ENCODE measurements at regions not wholly inside any gene's neighbourhood (a gene's known extent, or its start where the extent isn't known, plus 50 kb on each side); places are given as distances from the start of the nearest gene placed in this dataset.

DNA sequence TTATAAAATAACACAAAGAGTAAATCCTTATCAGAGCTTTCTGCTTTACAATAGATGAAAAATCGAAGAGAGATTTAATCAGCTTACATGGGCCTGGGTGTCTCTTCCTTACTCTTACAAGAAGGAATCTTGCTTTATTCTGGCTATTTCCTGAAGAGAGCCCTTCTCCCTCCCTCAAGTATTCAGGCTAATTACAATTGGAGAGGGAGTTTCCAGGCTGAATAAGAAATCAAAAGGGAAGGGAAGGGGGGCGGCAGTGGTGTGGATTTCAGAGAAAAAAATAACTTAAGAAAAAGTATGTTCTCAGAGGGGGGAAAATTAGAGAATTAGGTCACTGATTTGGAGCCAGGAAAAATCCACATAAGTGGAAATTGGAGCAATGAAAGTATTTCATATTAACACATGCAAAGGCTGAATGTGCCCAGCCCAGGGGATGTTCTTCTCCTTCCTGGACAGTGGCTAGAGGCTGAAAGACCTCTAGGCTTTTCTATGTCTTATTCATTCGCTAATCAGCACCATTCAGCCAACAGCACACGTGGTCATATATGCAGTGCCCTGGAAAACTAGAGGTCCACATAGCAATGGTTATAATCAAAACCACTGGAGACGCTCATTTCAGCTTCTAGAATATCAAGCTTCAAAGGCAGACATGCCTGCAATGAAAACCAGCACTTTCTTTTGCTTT lies 158.9 kb upstream of the BTG1 start:
- TF ChIP-seq CTCF (conservative IDR thresholded peaks at IDR 0.05; ENCODE audit: low read depth in 2 of 2): no peak
- no peak for TF ChIP-seq POLR2AphosphoS5 (IDR thresholded peaks at IDR 0.05; ENCODE audit: low read depth)

All from GM23338 (cell line).